ENCODE measurements at regions not wholly inside any gene's neighbourhood (a gene's known extent, or its start where the extent isn't known, plus 50 kb on each side); places are given as distances from the start of the nearest gene placed in this dataset.

DNA sequence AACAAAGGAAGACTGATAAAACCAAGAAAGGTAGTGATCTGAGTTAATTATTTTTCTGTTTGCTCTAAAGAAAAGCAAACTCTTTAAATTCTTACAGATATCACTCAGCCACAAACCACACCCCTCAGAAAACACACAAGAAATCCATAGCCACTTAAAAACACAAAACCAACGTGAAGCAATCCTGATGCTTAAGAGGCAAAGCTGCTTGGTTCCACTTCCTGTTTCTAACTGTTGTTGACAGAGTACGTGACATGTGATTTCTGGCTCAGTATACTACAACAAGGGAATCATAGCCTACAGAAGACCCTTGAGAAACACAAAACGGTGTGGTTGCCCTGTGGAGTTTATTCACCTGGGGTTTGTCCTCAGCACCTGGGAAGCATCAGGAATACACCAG, 240.9 kb upstream of the APCDD1 start:
- Histone ChIP-seq H3K9ac (ENCODE audit: low read length in 5 of 5) (no peak overlapping the region), H3K27me3 (ENCODE audit: control insufficient read depth in 5 of 5, insufficient read depth in 4 of 5, low read length in 5 of 5) (no peaks in the 10 kb centered on the region), H3K4me3 (ENCODE audit: low read depth in 1 of 5, low read length in 5 of 5) (no peak overlapping the region), H3K27ac (ENCODE audit: low read depth, low read length) (no peak overlapping the region), H3K36me3 (ENCODE audit: control insufficient read depth in 5 of 5, insufficient read depth in 5 of 5, low read length in 5 of 5) (no peaks in the 10 kb centered on the region), H3K4me1 (ENCODE audit: control insufficient read depth in 5 of 5, insufficient read depth in 5 of 5, low read length in 5 of 5) (peaks cover 0 to 22% (median 20%) of the 10 kb centered on the region in 5 donors), H3K9me3 (ENCODE audit: control insufficient read depth in 5 of 5, low read length in 5 of 5) (peaks cover 0 to 7% (median 4%) of the 10 kb centered on the region in 5 donors)

DNA sequence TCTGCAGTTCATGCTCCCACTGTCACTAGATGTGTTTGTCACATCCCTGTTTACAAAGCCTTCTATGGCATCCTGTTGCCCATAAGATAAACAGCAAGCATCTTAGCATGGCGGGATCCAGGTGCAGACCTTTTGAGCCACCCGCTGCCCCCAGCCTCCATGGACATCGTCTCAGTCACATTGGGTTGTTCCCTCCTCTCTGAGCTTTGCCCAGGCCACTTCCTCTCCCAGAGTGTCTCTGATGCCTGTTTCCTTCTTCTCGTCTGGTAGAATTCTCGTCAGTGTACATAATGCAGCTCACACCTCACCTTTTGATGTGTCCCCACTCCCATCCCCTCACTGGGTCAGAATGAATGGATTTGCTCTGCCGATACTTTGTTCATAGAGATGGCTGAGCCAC, 239.0 kb upstream of the APCDD1 start:
- Histone ChIP-seq H3K9me3 (ENCODE audit: control insufficient read depth in 5 of 5, low read length in 5 of 5) (peaks cover 0 to 12% (median 6%) of the 10 kb centered on the region in 5 donors), H3K4me3 (ENCODE audit: low read depth in 1 of 5, low read length in 5 of 5) (no peak overlapping the region), H3K27me3 (ENCODE audit: control insufficient read depth in 5 of 5, insufficient read depth in 4 of 5, low read length in 5 of 5) (no peaks in the 10 kb centered on the region), H3K27ac (ENCODE audit: low read depth, low read length) (no peak overlapping the region), H3K36me3 (ENCODE audit: control insufficient read depth in 5 of 5, insufficient read depth in 5 of 5, low read length in 5 of 5) (no peaks in the 10 kb centered on the region), H3K4me1 (ENCODE audit: control insufficient read depth in 5 of 5, insufficient read depth in 5 of 5, low read length in 5 of 5) (peaks cover 0 to 22% (median 20%) of the 10 kb centered on the region in 5 donors), H3K9ac (ENCODE audit: low read length in 5 of 5) (no peak overlapping the region)

DNA sequence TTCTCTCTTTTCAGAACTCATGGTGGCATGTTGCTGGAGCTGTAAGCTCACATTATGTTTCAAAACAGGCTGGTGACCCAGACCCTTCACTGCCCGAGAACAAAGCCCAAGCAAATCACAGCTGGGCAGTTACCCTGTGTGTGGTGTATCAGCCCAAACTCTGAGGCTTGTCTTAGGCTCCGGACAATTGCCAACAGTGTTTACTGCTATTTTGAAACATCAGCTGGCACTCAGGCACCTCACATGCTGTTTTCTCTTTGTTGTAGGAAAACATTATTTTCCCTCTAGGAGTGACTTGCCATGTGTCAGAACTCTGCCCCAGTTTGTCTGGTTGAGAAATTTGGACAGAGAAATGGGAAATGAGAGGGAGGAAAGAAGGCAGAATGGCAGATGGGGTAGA, 237.6 kb upstream of the APCDD1 start:
- Histone ChIP-seq H3K27ac (ENCODE audit: low read depth, low read length) (peak overlapping the region; percentile 47), H3K36me3 (ENCODE audit: control insufficient read depth in 5 of 5, insufficient read depth in 5 of 5, low read length in 5 of 5) (no peaks in the 10 kb centered on the region)

DNA sequence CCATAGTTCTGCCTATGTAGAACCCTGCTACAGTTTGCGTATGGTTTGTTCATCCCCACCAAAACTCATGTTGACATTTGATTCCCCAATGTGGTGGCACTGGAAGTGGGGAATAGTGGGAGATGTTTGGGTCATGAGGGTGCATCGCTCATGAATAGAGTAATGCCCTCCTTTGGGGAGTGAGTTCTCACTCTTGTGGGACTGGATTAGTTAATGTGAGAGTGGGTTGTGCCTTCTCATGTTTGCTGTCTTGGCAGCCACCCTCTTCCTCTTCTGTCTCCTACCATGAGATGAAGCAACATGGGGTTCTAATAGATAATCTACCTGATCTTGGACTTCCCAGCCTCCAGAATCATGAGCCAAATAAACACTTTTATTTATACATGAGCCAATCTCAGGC, 237.2 kb upstream of the APCDD1 start:
- Histone ChIP-seq H3K9me3 (ENCODE audit: control insufficient read depth in 5 of 5, low read length in 5 of 5) (peaks cover 0 to 12% (median 6%) of the 10 kb centered on the region in 5 donors), H3K9ac (ENCODE audit: low read length in 5 of 5) (peak overlapping the region in 1 of 5 donors; percentile 17), H3K4me1 (ENCODE audit: control insufficient read depth in 5 of 5, insufficient read depth in 5 of 5, low read length in 5 of 5) (peaks cover 0 to 27% (median 20%) of the 10 kb centered on the region in 5 donors), H3K27ac (ENCODE audit: low read depth, low read length) (peak overlapping the region; percentile 47), H3K27me3 (ENCODE audit: control insufficient read depth in 5 of 5, insufficient read depth in 4 of 5, low read length in 5 of 5) (no peaks in the 10 kb centered on the region), H3K4me3 (ENCODE audit: low read depth in 1 of 5, low read length in 5 of 5) (no peak overlapping the region), H3K36me3 (ENCODE audit: control insufficient read depth in 5 of 5, insufficient read depth in 5 of 5, low read length in 5 of 5) (no peaks in the 10 kb centered on the region)

More for the DNA sequence above, 237.6 kb upstream of the APCDD1 start:
- Histone ChIP-seq H3K4me1 (ENCODE audit: control insufficient read depth in 5 of 5, insufficient read depth in 5 of 5, low read length in 5 of 5) (peaks cover 0 to 23% (median 20%) of the 10 kb centered on the region in 5 donors), H3K9me3 (ENCODE audit: control insufficient read depth in 5 of 5, low read length in 5 of 5) (peaks cover 0 to 12% (median 6%) of the 10 kb centered on the region in 5 donors), H3K9ac (ENCODE audit: low read length in 5 of 5) (peak overlapping the region in 1 of 5 donors; percentile 21), H3K27me3 (ENCODE audit: control insufficient read depth in 5 of 5, insufficient read depth in 4 of 5, low read length in 5 of 5) (no peaks in the 10 kb centered on the region), H3K4me3 (ENCODE audit: low read depth in 1 of 5, low read length in 5 of 5) (peak overlapping the region in 1 of 5 donors; percentile 1)

DNA sequence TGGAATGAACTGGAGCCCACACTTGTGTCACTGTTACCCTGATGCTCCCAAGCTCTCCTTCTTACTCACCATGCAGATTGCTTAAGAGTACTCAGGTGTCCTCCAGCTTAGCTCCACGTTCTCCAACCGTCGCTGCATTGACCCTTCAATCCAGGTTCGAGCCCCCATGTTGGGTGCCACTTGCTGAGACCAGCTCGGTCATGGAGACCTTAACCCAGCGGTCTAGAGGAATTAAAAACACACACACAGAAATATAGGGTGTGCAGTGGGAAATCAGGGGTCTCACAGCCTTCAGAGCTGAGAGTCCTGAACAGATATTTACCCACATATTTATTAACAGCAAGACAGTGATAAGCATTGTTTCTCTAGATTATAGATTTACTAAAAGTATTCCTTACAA, 229.1 kb upstream of the APCDD1 start:
- Histone ChIP-seq H3K27me3 (ENCODE audit: control insufficient read depth in 5 of 5, insufficient read depth in 4 of 5, low read length in 5 of 5) (no peaks in the 10 kb centered on the region), H3K9ac (ENCODE audit: low read length in 5 of 5) (no peak overlapping the region), H3K36me3 (ENCODE audit: control insufficient read depth in 5 of 5, insufficient read depth in 5 of 5, low read length in 5 of 5) (no peaks in the 10 kb centered on the region), H3K4me1 (ENCODE audit: control insufficient read depth in 5 of 5, insufficient read depth in 5 of 5, low read length in 5 of 5) (peaks cover 0 to 6% (median 0%) of the 10 kb centered on the region in 5 donors), H3K4me3 (ENCODE audit: low read depth in 1 of 5, low read length in 5 of 5) (no peak overlapping the region), H3K9me3 (ENCODE audit: control insufficient read depth in 5 of 5, low read length in 5 of 5) (peaks cover 0 to 13% (median 11%) of the 10 kb centered on the region in 5 donors), H3K27ac (ENCODE audit: low read depth, low read length) (no peak overlapping the region)

DNA sequence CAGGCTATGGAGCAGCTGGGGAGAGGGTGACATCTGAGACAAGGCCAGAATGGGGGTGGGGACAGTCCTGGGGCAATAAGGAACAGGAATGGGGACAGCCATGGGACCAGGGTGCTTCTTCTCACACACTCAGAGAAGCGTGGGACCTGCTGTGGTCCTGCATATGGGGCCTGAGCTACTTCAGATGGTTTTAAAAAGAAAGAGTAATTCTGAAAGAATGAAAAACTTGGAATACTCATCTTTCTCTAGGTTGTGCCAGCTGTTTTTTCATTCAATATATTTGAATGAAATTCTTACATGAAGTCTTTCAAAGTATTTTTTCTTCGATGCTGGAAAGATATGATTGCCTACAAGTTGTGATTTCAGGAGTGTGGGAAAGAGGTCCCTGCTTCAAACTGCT, 227.5 kb upstream of the APCDD1 start:
- H3K27me3 ChIP-seq (ENCODE audit: control insufficient read depth in 5 of 5, insufficient read depth in 4 of 5, low read length in 5 of 5): no peaks in the 10 kb centered on the region
- peaks cover 0 to 3% (median 0%) of the 10 kb centered on the region in 5 donors for H3K4me1 ChIP-seq (ENCODE audit: control insufficient read depth in 5 of 5, insufficient read depth in 5 of 5, low read length in 5 of 5)
- H3K36me3 ChIP-seq (ENCODE audit: control insufficient read depth in 5 of 5, insufficient read depth in 5 of 5, low read length in 5 of 5): no peaks in the 10 kb centered on the region
- H3K9me3 ChIP-seq (ENCODE audit: control insufficient read depth in 5 of 5, low read length in 5 of 5): peaks cover 0 to 13% (median 11%) of the 10 kb centered on the region in 5 donors
- no peak overlapping the region for H3K27ac ChIP-seq (ENCODE audit: low read depth, low read length)
- no peak overlapping the region for H3K9ac ChIP-seq (ENCODE audit: low read length in 5 of 5)
- no peak overlapping the region for H3K4me3 ChIP-seq (ENCODE audit: low read depth in 1 of 5, low read length in 5 of 5)

DNA sequence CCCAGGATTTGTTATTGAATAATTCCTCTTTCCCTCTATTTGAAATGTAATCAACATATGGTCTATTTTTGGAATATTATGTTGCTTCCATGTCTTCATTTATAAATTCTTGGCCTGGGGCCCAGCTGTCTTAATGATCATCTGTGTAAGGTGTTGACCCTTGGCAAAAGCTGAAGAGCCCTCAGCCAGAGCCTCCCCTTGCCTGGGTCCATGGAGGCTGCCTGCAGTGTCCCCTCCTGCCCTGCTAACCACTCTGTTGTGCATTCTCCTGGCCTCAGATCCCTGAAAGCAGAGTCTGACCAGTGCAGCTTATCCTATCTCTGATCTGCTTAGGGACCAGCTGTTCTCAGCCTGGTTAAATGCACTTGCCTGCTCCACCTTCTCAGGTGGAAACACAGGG, 226.1 kb upstream of the APCDD1 start:
- H3K9me3 ChIP-seq (ENCODE audit: control insufficient read depth in 5 of 5, low read length in 5 of 5): peaks cover 0 to 13% (median 11%) of the 10 kb centered on the region in 5 donors
- no peaks in the 10 kb centered on the region for H3K27me3 ChIP-seq (ENCODE audit: control insufficient read depth in 5 of 5, insufficient read depth in 4 of 5, low read length in 5 of 5)
- H3K27ac ChIP-seq (ENCODE audit: low read depth, low read length): no peak overlapping the region
- H3K4me1 ChIP-seq (ENCODE audit: control insufficient read depth in 5 of 5, insufficient read depth in 5 of 5, low read length in 5 of 5): peaks cover 0 to 6% (median 0%) of the 10 kb centered on the region in 5 donors
- H3K9ac ChIP-seq (ENCODE audit: low read length in 5 of 5): no peak overlapping the region
- no peaks in the 10 kb centered on the region for H3K36me3 ChIP-seq (ENCODE audit: control insufficient read depth in 5 of 5, insufficient read depth in 5 of 5, low read length in 5 of 5)
- H3K4me3 ChIP-seq (ENCODE audit: low read depth in 1 of 5, low read length in 5 of 5): no peak overlapping the region

DNA sequence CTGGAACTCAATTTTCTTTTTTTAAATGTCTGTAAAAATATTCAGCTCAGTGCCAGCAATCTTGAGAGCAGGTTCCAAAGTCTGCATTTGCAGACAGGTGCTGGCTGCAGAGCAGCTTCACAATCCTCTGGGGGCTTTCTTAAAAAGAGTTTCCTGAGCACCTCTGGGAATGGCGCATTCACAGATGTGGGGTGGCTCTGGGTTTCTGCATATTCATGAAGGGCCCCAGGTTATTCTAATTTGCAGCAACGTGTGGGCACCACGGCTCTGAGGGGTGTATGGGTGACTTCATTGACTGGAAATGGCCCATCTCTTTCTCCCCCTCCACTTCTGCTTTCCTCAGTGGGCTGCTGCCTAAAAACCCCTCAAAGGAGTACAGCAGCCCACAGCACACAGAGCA, 225.0 kb upstream of the APCDD1 start:
- H3K9ac ChIP-seq (ENCODE audit: low read length in 5 of 5): no peak overlapping the region
- H3K9me3 ChIP-seq (ENCODE audit: control insufficient read depth in 5 of 5, low read length in 5 of 5): peaks cover 0 to 13% (median 11%) of the 10 kb centered on the region in 5 donors

DNA sequence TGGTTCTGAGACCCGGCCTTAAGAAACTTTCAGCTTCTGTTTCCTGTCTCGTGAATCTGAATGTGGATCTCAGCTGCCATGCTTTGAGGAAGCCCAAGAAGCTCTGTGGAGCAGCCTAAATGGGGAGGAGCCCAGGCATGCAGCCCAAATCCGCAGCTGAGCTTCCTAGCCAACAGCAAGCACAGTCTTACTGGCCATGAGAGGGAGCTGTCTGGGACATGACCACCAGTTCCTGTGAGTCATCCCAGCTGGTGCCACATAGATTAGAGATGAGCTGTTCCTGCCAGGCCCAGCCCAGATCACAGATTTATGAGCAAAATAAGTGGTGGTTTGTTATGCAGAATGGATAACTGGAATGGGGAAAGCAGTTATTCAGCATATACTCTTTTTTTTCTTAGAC, 224.4 kb upstream of the APCDD1 start:
- Histone ChIP-seq H3K4me1 (ENCODE audit: control insufficient read depth in 5 of 5, insufficient read depth in 5 of 5, low read length in 5 of 5) (peaks cover 0 to 8% (median 4%) of the 10 kb centered on the region in 5 donors), H3K27ac (ENCODE audit: low read depth, low read length) (no peak overlapping the region), H3K4me3 (ENCODE audit: low read depth in 1 of 5, low read length in 5 of 5) (peak overlapping the region in 1 of 5 donors; percentile 44), H3K9me3 (ENCODE audit: control insufficient read depth in 5 of 5, low read length in 5 of 5) (peaks cover 0 to 13% (median 11%) of the 10 kb centered on the region in 5 donors), H3K9ac (ENCODE audit: low read length in 5 of 5) (no peak overlapping the region), H3K27me3 (ENCODE audit: control insufficient read depth in 5 of 5, insufficient read depth in 4 of 5, low read length in 5 of 5) (no peaks in the 10 kb centered on the region), H3K36me3 (ENCODE audit: control insufficient read depth in 5 of 5, insufficient read depth in 5 of 5, low read length in 5 of 5) (no peaks in the 10 kb centered on the region)

More for the DNA sequence above, 225.0 kb upstream of the APCDD1 start:
- no peaks in the 10 kb centered on the region for H3K36me3 ChIP-seq (ENCODE audit: control insufficient read depth in 5 of 5, insufficient read depth in 5 of 5, low read length in 5 of 5)
- H3K4me1 ChIP-seq (ENCODE audit: control insufficient read depth in 5 of 5, insufficient read depth in 5 of 5, low read length in 5 of 5): peaks cover 0 to 6% (median 0%) of the 10 kb centered on the region in 5 donors
- H3K4me3 ChIP-seq (ENCODE audit: low read depth in 1 of 5, low read length in 5 of 5): no peak overlapping the region
- H3K27me3 ChIP-seq (ENCODE audit: control insufficient read depth in 5 of 5, insufficient read depth in 4 of 5, low read length in 5 of 5): no peaks in the 10 kb centered on the region
- no peak overlapping the region for H3K27ac ChIP-seq (ENCODE audit: low read depth, low read length)

DNA sequence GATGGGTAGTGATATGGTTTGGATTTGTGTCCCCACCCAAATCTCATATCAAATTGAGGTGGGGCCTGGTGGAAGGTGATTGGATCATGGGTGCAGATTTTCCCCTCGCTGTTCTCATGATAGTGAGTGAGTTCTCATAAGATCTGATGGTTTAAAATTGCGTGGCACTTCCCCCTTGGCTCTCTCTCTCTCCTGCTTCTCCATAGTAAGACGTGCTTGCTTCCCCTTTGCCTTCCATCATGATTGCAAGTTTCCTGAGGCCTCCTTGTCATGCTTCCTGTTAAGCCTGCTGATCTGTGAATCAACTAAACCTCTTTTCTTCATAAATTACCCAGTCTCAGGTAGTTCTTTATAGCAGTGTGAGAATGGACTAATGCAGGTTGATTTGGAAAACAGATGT, 223.2 kb upstream of the APCDD1 start:
- Histone ChIP-seq H3K27me3 (ENCODE audit: control insufficient read depth in 5 of 5, insufficient read depth in 4 of 5, low read length in 5 of 5) (no peaks in the 10 kb centered on the region), H3K4me1 (ENCODE audit: control insufficient read depth in 5 of 5, insufficient read depth in 5 of 5, low read length in 5 of 5) (peaks cover 0 to 10% (median 6%) of the 10 kb centered on the region in 5 donors), H3K9me3 (ENCODE audit: control insufficient read depth in 5 of 5, low read length in 5 of 5) (peaks cover 0 to 6% (median 5%) of the 10 kb centered on the region in 5 donors), H3K27ac (ENCODE audit: low read depth, low read length) (no peak overlapping the region), H3K36me3 (ENCODE audit: control insufficient read depth in 5 of 5, insufficient read depth in 5 of 5, low read length in 5 of 5) (no peaks in the 10 kb centered on the region), H3K4me3 (ENCODE audit: low read depth in 1 of 5, low read length in 5 of 5) (no peak overlapping the region), H3K9ac (ENCODE audit: low read length in 5 of 5) (no peak overlapping the region)

Data from subcutaneous abdominal adipose tissue (tissue), 5 donors.